ENCODE measurements at regions not wholly inside any gene's neighbourhood (a gene's known extent, or its start where the extent isn't known, plus 50 kb on each side); places are given as distances from the start of the nearest gene placed in this dataset.
"Not testable (repeated sequence)": the region's sequence is repeated elsewhere in the genome, so short reads cannot be mapped to it uniquely, and the experiment has no call there.

GRCh38 chr12:128109236-128109635 lies 157.7 kb upstream of the TMEM132C start:
- H3K27me3 ChIP-seq (replicated peaks; ENCODE audit: insufficient read depth): no peaks in the 10 kb centered on the region
- H3K4me1 ChIP-seq (ENCODE audit: control insufficient read depth in 1 of 2, low read depth in 2 of 2): no peaks in the 10 kb centered on the region
- ATAC-seq (ENCODE audit: insufficient number of reproducible peaks, low FRiP score, low read depth) (no peak), DNase-seq (ENCODE audit: low spot score) (no peak)
- no peak overlapping the region for H3K27ac ChIP-seq
- H3K9me3 ChIP-seq: no peaks in the 10 kb centered on the region
- H3K4me3 ChIP-seq: no peak overlapping the region
- TF ChIP-seq CTCF (IDR thresholded peaks at IDR 0.05): no peak
- H3K36me3 ChIP-seq: no peaks in the 10 kb centered on the region

GRCh38 chr12:128109636-128110035 lies 157.3 kb upstream of the TMEM132C start:
- no peaks in the 10 kb centered on the region for H3K27me3 ChIP-seq (replicated peaks; ENCODE audit: insufficient read depth)
- H3K4me3 ChIP-seq: no peak overlapping the region
- no peak for TF ChIP-seq CTCF (IDR thresholded peaks at IDR 0.05)
- DNase-seq (ENCODE audit: low spot score) (no peak), ATAC-seq (ENCODE audit: insufficient number of reproducible peaks, low FRiP score, low read depth) (no peak)
- H3K9me3 ChIP-seq: no peaks in the 10 kb centered on the region
- no peaks in the 10 kb centered on the region for H3K4me1 ChIP-seq (ENCODE audit: control insufficient read depth in 1 of 2, low read depth in 2 of 2)
- no peak overlapping the region for H3K27ac ChIP-seq
- no peaks in the 10 kb centered on the region for H3K36me3 ChIP-seq

GRCh38 chr12:128111333-128111732 lies 155.6 kb upstream of the TMEM132C start:
- Histone ChIP-seq H3K4me1 (ENCODE audit: control insufficient read depth in 1 of 2, low read depth in 2 of 2) (no peaks in the 10 kb centered on the region), H3K27me3 (replicated peaks; ENCODE audit: insufficient read depth) (no peaks in the 10 kb centered on the region), H3K27ac (no peak overlapping the region), H3K4me3 (no peak overlapping the region), H3K9me3 (no peaks in the 10 kb centered on the region), H3K36me3 (no peaks in the 10 kb centered on the region)
- ATAC-seq (ENCODE audit: insufficient number of reproducible peaks, low FRiP score, low read depth) (no peak), DNase-seq (ENCODE audit: low spot score) (no peak)
- TF ChIP-seq CTCF (IDR thresholded peaks at IDR 0.05): no peak

GRCh38 chr12:128111951-128112350 lies 155.0 kb upstream of the TMEM132C start:
- Histone ChIP-seq H3K4me1 (ENCODE audit: control insufficient read depth in 1 of 2, low read depth in 2 of 2) (no peaks in the 10 kb centered on the region), H3K27ac (no peak overlapping the region), H3K27me3 (replicated peaks; ENCODE audit: insufficient read depth) (no peaks in the 10 kb centered on the region), H3K36me3 (no peaks in the 10 kb centered on the region), H3K4me3 (no peak overlapping the region), H3K9me3 (no peaks in the 10 kb centered on the region)
- no peak for DNase-seq (ENCODE audit: low spot score)
- TF ChIP-seq CTCF (IDR thresholded peaks at IDR 0.05): no peak
- ATAC-seq (ENCODE audit: insufficient number of reproducible peaks, low FRiP score, low read depth): no peak

- not testable (repeated sequence) for H3K27me3 ChIP-seq (replicated peaks; ENCODE audit: insufficient read depth); ATAC-seq (ENCODE audit: insufficient number of reproducible peaks, low FRiP score, low read depth); H3K9me3 ChIP-seq; H3K27ac ChIP-seq; H3K4me3 ChIP-seq; H3K36me3 ChIP-seq; H3K4me1 ChIP-seq (ENCODE audit: control insufficient read depth in 1 of 2, low read depth in 2 of 2); DNase-seq (ENCODE audit: low spot score)
Observed at GRCh38 chr12:128113250-128113649, 153.7 kb upstream of the TMEM132C start.

GRCh38 chr12:128114485-128114884 lies 152.5 kb upstream of the TMEM132C start:
- ATAC-seq (ENCODE audit: insufficient number of reproducible peaks, low FRiP score, low read depth) (no peak), DNase-seq (ENCODE audit: low spot score) (no peak)
- H3K4me1 ChIP-seq (ENCODE audit: control insufficient read depth in 1 of 2, low read depth in 2 of 2): no peaks in the 10 kb centered on the region
- H3K27me3 ChIP-seq (replicated peaks; ENCODE audit: insufficient read depth): no peaks in the 10 kb centered on the region
- H3K4me3 ChIP-seq: no peak overlapping the region
- H3K36me3 ChIP-seq: no peaks in the 10 kb centered on the region
- no peaks in the 10 kb centered on the region for H3K9me3 ChIP-seq
- no peak for TF ChIP-seq CTCF (IDR thresholded peaks at IDR 0.05)
- no peak overlapping the region for H3K27ac ChIP-seq
